Activated T-cell treated with anti-CD3 and anti-CD28 coated beads, Interleukin-2, amount 50 U/mL, for 4 hours (primary cell): ENCODE measurements at regions not wholly inside any gene's neighbourhood (a gene's known extent, or its start where the extent isn't known, plus 50 kb on each side); places are given as distances from the start of the nearest gene placed in this dataset.
"Not testable (repeated sequence)": the region's sequence is repeated elsewhere in the genome, so short reads cannot be mapped to it uniquely, and the experiment has no call there.

Experiments used
- ATAC-seq, 2 donors: fragments of 200-7000 bp; cut with Tn5 transposase; one replicate each; pipeline ENCODE4 v1.10.0; 2021
- DNase-seq: peaks from one replicate; pipeline ENCODE4 v3.0.0-alpha.2; 2020
- H3K27me3 Mint-ChIP-seq: one replicate; pipeline ENCODE4 v1.8.0; 2021; ENCODE audit warnings: low read depth, mixed read lengths
- H3K36me3 Mint-ChIP-seq: one replicate; pipeline ENCODE4 v1.8.0; 2022; ENCODE audit warnings: mixed read lengths; ENCODE audit not compliant: insufficient read depth
- H3K4me1 Mint-ChIP-seq: one replicate; pipeline ENCODE4 v1.8.0; 2021; ENCODE audit warnings: low read depth, mixed read lengths
- H3K4me3 Mint-ChIP-seq: one replicate; pipeline ENCODE4 v1.8.0; 2021; ENCODE audit warnings: mild to moderate bottlenecking, moderate library complexity, mixed read lengths
- H3K9me3 Mint-ChIP-seq: one replicate; pipeline ENCODE4 v1.8.0; 2021; ENCODE audit warnings: mixed read lengths

- peaks cover 3% of the 10 kb centered on the region for H3K9me3 Mint-ChIP-seq
- H3K4me3 Mint-ChIP-seq, result no peak overlapping the region
- ATAC-seq, result no peak
- no peaks in the 10 kb centered on the region for H3K4me1 Mint-ChIP-seq
- no peaks in the 10 kb centered on the region for H3K36me3 Mint-ChIP-seq
- DNase-seq, result no peak
- H3K27me3 Mint-ChIP-seq, result peaks cover 28% of the 10 kb centered on the region
Measured at GRCh38 chr9:33708441-33708840, 86.9 kb upstream of the PRSS3 start.

- DNase-seq (no peak), ATAC-seq (no peak)
- no peak overlapping the region for H3K4me3 Mint-ChIP-seq
- H3K9me3 Mint-ChIP-seq, result peaks cover 3% of the 10 kb centered on the region
- peaks cover 25% of the 10 kb centered on the region for H3K27me3 Mint-ChIP-seq
- H3K4me1 Mint-ChIP-seq, result no peaks in the 10 kb centered on the region
- H3K36me3 Mint-ChIP-seq, result no peaks in the 10 kb centered on the region
Measured at GRCh38 chr9:33709269-33709668, 86.1 kb upstream of the PRSS3 start.

- DNase-seq, H3K9me3 Mint-ChIP-seq, ATAC-seq, H3K4me3 Mint-ChIP-seq, H3K4me1 Mint-ChIP-seq, H3K36me3 Mint-ChIP-seq: not testable (repeated sequence)
- peaks cover 21% of the 10 kb centered on the region for H3K27me3 Mint-ChIP-seq
Measured at GRCh38 chr9:33711418-33711817, 83.9 kb upstream of the PRSS3 start.

- Mint-ChIP-seq H3K4me3 (no peak overlapping the region), H3K36me3 (no peaks in the 10 kb centered on the region), H3K9me3 (no peaks in the 10 kb centered on the region), H3K4me1 (no peaks in the 10 kb centered on the region), H3K27me3 (peaks cover 18% of the 10 kb centered on the region)
- DNase-seq (no peak), ATAC-seq (no peak)
Measured at GRCh38 chr9:33714989-33715388, 80.4 kb upstream of the PRSS3 start.

GRCh38 chr9:33718987-33719386 is 76.4 kb upstream of the PRSS3 start:
- Mint-ChIP-seq H3K9me3 (no peaks in the 10 kb centered on the region), H3K4me3 (no peak overlapping the region), H3K36me3 (no peaks in the 10 kb centered on the region), H3K27me3 (peaks cover 11% of the 10 kb centered on the region), H3K4me1 (no peaks in the 10 kb centered on the region)
- DNase-seq (no peak), ATAC-seq (no peak)

- Mint-ChIP-seq H3K4me3 (no peak overlapping the region), H3K27me3 (peaks cover 13% of the 10 kb centered on the region), H3K36me3 (no peaks in the 10 kb centered on the region), H3K4me1 (no peaks in the 10 kb centered on the region), H3K9me3 (peaks cover 4% of the 10 kb centered on the region)
- ATAC-seq, result peak; percentile 69 to 83
- peak; percentile 27 for DNase-seq
Measured at GRCh38 chr9:33719581-33720374, 75.6 kb upstream of the PRSS3 start.

- Mint-ChIP-seq H3K4me1 (no peaks in the 10 kb centered on the region), H3K36me3 (no peaks in the 10 kb centered on the region), H3K4me3 (no peak overlapping the region), H3K27me3 (peaks cover 23% of the 10 kb centered on the region), H3K9me3 (peaks cover 4% of the 10 kb centered on the region)
- peak; percentile 86 for DNase-seq
- ATAC-seq, result peak; percentile 68 to 79
Measured at GRCh38 chr9:33721674-33722358, 73.5 kb upstream of the PRSS3 start.

- ATAC-seq (no peak), DNase-seq (no peak)
- H3K4me1 Mint-ChIP-seq, result no peaks in the 10 kb centered on the region
- H3K9me3 Mint-ChIP-seq, result peaks cover 4% of the 10 kb centered on the region
- H3K4me3 Mint-ChIP-seq, result no peak overlapping the region
- H3K36me3 Mint-ChIP-seq, result no peaks in the 10 kb centered on the region
- peaks cover 23% of the 10 kb centered on the region for H3K27me3 Mint-ChIP-seq
Measured at GRCh38 chr9:33722359-33722675, 73.0 kb upstream of the PRSS3 start.

GRCh38 chr9:33728613-33729012 is 66.7 kb upstream of the PRSS3 start:
- ATAC-seq (no peak), DNase-seq (no peak)
- H3K36me3 Mint-ChIP-seq, result no peaks in the 10 kb centered on the region
- H3K4me3 Mint-ChIP-seq, result no peak overlapping the region
- peaks cover 30% of the 10 kb centered on the region for H3K27me3 Mint-ChIP-seq
- H3K9me3 Mint-ChIP-seq, result peaks cover 4% of the 10 kb centered on the region
- no peaks in the 10 kb centered on the region for H3K4me1 Mint-ChIP-seq

- Mint-ChIP-seq H3K9me3 (no peaks in the 10 kb centered on the region), H3K27me3 (peaks cover 37% of the 10 kb centered on the region), H3K36me3 (no peaks in the 10 kb centered on the region), H3K4me1 (no peaks in the 10 kb centered on the region), H3K4me3 (no peak overlapping the region)
- no peak for DNase-seq
- ATAC-seq, result no peak
Measured at GRCh38 chr9:33731142-33731541, 64.2 kb upstream of the PRSS3 start.

- no peaks in the 10 kb centered on the region for H3K4me1 Mint-ChIP-seq
- DNase-seq (no peak), ATAC-seq (no peak)
- no peaks in the 10 kb centered on the region for H3K36me3 Mint-ChIP-seq
- H3K9me3 Mint-ChIP-seq, result no peaks in the 10 kb centered on the region
- peaks cover 40% of the 10 kb centered on the region for H3K27me3 Mint-ChIP-seq
- H3K4me3 Mint-ChIP-seq, result no peak overlapping the region
Measured at GRCh38 chr9:33731625-33732024, 63.7 kb upstream of the PRSS3 start.

- H3K4me1 Mint-ChIP-seq, H3K36me3 Mint-ChIP-seq: not testable (repeated sequence)
Measured at GRCh38 chr9:33734247-33734940, 61.0 kb upstream of the PRSS3 start.

GRCh38 chr9:33734941-33735835 is 60.2 kb upstream of the PRSS3 start:
- peaks cover 40% of the 10 kb centered on the region for H3K27me3 Mint-ChIP-seq
- DNase-seq, H3K4me3 Mint-ChIP-seq, H3K36me3 Mint-ChIP-seq, H3K9me3 Mint-ChIP-seq, H3K4me1 Mint-ChIP-seq, ATAC-seq: not testable (repeated sequence)

More at GRCh38 chr9:33734247-33734940, 61.0 kb upstream of the PRSS3 start:
- not testable (repeated sequence) for DNase-seq, ATAC-seq, H3K4me3 Mint-ChIP-seq, H3K9me3 Mint-ChIP-seq
- H3K27me3 Mint-ChIP-seq, result peaks cover 40% of the 10 kb centered on the region
